Spleen (tissue), 11 donors: ENCODE measurements at regions not wholly inside any gene's neighbourhood (a gene's known extent, or its start where the extent isn't known, plus 50 kb on each side); places are given as distances from the start of the nearest gene placed in this dataset.

Experiments used
- DNase-seq: peaks from one replicate; pipeline ENCODE4 v3.0.0-alpha.2; 2020
- H3K27ac ChIP-seq, 8 donors: fragments of 200-600 bp; sonication (generic) in 7 of 8; 1 replicate in 4 of 8; 2 replicates in 4 of 8; pipeline versions ENCODE4 v1.5.0 to v1.8.0; 2016 to 2021; ENCODE audit warnings: inconsistent platforms in 4 of 8, mild to moderate bottlenecking in 4 of 8, moderate library complexity in 1 of 8
- H3K27me3 ChIP-seq, 7 donors: fragments of 200-600 bp; sonication (generic) in 6 of 7; replicated peaks in 1 of 7; 1 replicate in 4 of 7; 2 replicates in 3 of 7; pipeline versions ENCODE4 v1.5.0 to v1.8.0; 2016 to 2021; ENCODE audit warnings: inconsistent platforms in 3 of 7, mild to moderate bottlenecking in 1 of 7
- H3K36me3 ChIP-seq, 6 donors: fragments of 200-600 bp; sonication (generic) in 5 of 6; 1 replicate in 4 of 6; 2 replicates in 2 of 6; pipeline versions ENCODE4 v1.5.0 to v1.8.0; 2016 to 2021; ENCODE audit warnings: inconsistent platforms in 2 of 6
- H3K4me1 ChIP-seq, 6 donors: fragments of 200-600 bp; sonication (generic) in 5 of 6; 1 replicate in 3 of 6; 2 replicates in 3 of 6; pipeline versions ENCODE4 v1.5.0 to v1.8.0; 2016 to 2021; ENCODE audit warnings: inconsistent platforms in 3 of 6
- H3K4me3 ChIP-seq, 8 donors: fragments of 200-600 bp; sonication (generic) in 7 of 8; 1 replicate in 4 of 8; 2 replicates in 4 of 8; pipeline versions ENCODE4 v1.5.0 to v1.8.0; 2016 to 2021; ENCODE audit warnings: inconsistent platforms in 4 of 8, mild to moderate bottlenecking in 4 of 8, moderate library complexity in 2 of 8
- H3K9me3 ChIP-seq, 8 donors: fragments of 200-600 bp; sonication (generic) in 7 of 8; 1 replicate in 4 of 8; 2 replicates in 4 of 8; pipeline versions ENCODE4 v1.5.0 to v1.8.0; 2016 to 2021; ENCODE audit warnings: inconsistent platforms in 4 of 8
- CTCF ChIP-seq, 11 experiments: fragments of 200-600 bp in 7 of 11; fragments of 450-650 bp in 4 of 11; sonication (generic) in 4 of 11; IDR thresholded peaks in 8 of 11; conservative IDR thresholded peaks in 3 of 11; 1 replicate in 7 of 11; 2 replicates in 4 of 11; pipeline versions ENCODE4 v1.4.0 to v1.8.0; 2016 to 2021; ENCODE audit warnings: antibody characterized with exemption in 11 of 11, inconsistent platforms in 4 of 11, mild to moderate bottlenecking in 1 of 11
- POLR2A ChIP-seq, 3 donors: fragments of 450-650 bp; IDR thresholded peaks; one replicate each; pipeline ENCODE4 v1.5.1; 2017; ENCODE audit warnings: antibody characterized with exemption in 3 of 3, mild to moderate bottlenecking in 1 of 3
- POLR2AphosphoS5 ChIP-seq, 3 donors: sonication (generic); formaldehyde crosslinking; IDR thresholded peaks; one replicate each; pipeline ENCODE4 v1.5.1; 2017; ENCODE audit warnings: antibody characterized with exemption in 3 of 3
- WGBS, 5 donors: extraction: QIAGEN DNeasy Blood & Tissue Kit in 3 of 5; methylation state at CpG; one replicate each; pipeline versions ENCODE4 v1.1.5 to v1.1.7; 2013 to 2018; 5-methylcytosine and 5-hydroxymethylcytosine counted together
- intact Hi-C: fragments of 100-400 bp; cut with DNase I; formaldehyde crosslinking; loops from one replicate; pipeline ENCODE4 v1.15.0; 2023; ENCODE audit warnings: low total_unique reads
- donor health status: healthy with polysubstance abuse.
- donor health status: DM: no; HTN: no; CAD: no; lungs with moderate emphysema.
- donor health status: DM: no; HTN: no; CAD: no.
- donor health status: Bipolar disorder and iron deficiency.
- donor health status: healthy.
- donor health status: DM: no; HTN: no; CAD: no.
- donor health status: DM: yes; HTN: yes; CAD: no.

- WGBS, 5 donors = 59 to 92% (median 62%) methylated on average over 3 of the region's 3 CpGs
- Histone ChIP-seq H3K27ac (no peak overlapping the region), H3K4me1 (peaks cover 0 to 6% (median 0%) of the 10 kb centered on the region in 6 donors), H3K4me3 (no peak overlapping the region), H3K27me3 (no peaks in the 10 kb centered on the region), H3K36me3 (no peaks in the 10 kb centered on the region), H3K9me3 (peaks cover 0 to 10% (median 4%) of the 10 kb centered on the region in 8 donors)
- no peak for TF ChIP-seq CTCF (IDR thresholded peaks at IDR 0.05 in 8 of 11, conservative IDR thresholded peaks at IDR 0.05 in 3 of 11)
- TF ChIP-seq POLR2A (IDR thresholded peaks at IDR 0.05) = no peak
- TF ChIP-seq POLR2AphosphoS5 (IDR thresholded peaks at IDR 0.05) = no peak
- intact Hi-C loops = no loop called here
- DNase-seq = no peak
These were observed 76.2 kb upstream of the ESR1 start for GRCh38 chr6:151731313-151731712.

GRCh38 chr6:151733680-151734320, 73.7 kb upstream of the ESR1 start:
- 71 to 94% (median 81%) methylated on average over 3 of the region's 3 CpGs for WGBS, 5 donors
- Histone ChIP-seq H3K4me3 (no peak overlapping the region), H3K4me1 (peaks cover 0 to 6% (median 0%) of the 10 kb centered on the region in 6 donors), H3K27me3 (no peaks in the 10 kb centered on the region), H3K36me3 (no peaks in the 10 kb centered on the region), H3K9me3 (peaks cover 0 to 9% (median 3%) of the 10 kb centered on the region in 8 donors), H3K27ac (no peak overlapping the region)
- TF ChIP-seq POLR2AphosphoS5 (IDR thresholded peaks at IDR 0.05) = no peak
- no peak for TF ChIP-seq CTCF (IDR thresholded peaks at IDR 0.05 in 8 of 11, conservative IDR thresholded peaks at IDR 0.05 in 3 of 11)
- TF ChIP-seq POLR2A (IDR thresholded peaks at IDR 0.05) = no peak
- DNase-seq = no peak
- intact Hi-C loops = no loop called here

- 46 to 85% (median 55%) methylated on average over 3 of the region's 3 CpGs for WGBS, 5 donors
- intact Hi-C loops = no loop called here
- DNase-seq = no peak
- Histone ChIP-seq H3K27me3 (no peaks in the 10 kb centered on the region), H3K36me3 (no peaks in the 10 kb centered on the region), H3K4me3 (no peak overlapping the region), H3K9me3 (no peaks in the 10 kb centered on the region), H3K27ac (no peak overlapping the region), H3K4me1 (peaks cover 0 to 6% (median 0%) of the 10 kb centered on the region in 6 donors)
- TF ChIP-seq CTCF (IDR thresholded peaks at IDR 0.05 in 8 of 11, conservative IDR thresholded peaks at IDR 0.05 in 3 of 11) (no peak), POLR2AphosphoS5 (IDR thresholded peaks at IDR 0.05) (no peak), POLR2A (IDR thresholded peaks at IDR 0.05) (no peak)
These were observed 69.2 kb upstream of the ESR1 start for GRCh38 chr6:151738267-151738666.

GRCh38 chr6:151738960-151739359, 68.5 kb upstream of the ESR1 start:
- Histone ChIP-seq H3K9me3 (no peaks in the 10 kb centered on the region), H3K36me3 (no peaks in the 10 kb centered on the region), H3K27me3 (no peaks in the 10 kb centered on the region), H3K27ac (no peak overlapping the region), H3K4me3 (no peak overlapping the region), H3K4me1 (no peaks in the 10 kb centered on the region)
- intact Hi-C loops = no loop called here
- 70 to 86% (median 73%) methylated on average over 1 of the region's 1 CpG for WGBS, 5 donors
- DNase-seq = no peak
- no peak for TF ChIP-seq POLR2A (IDR thresholded peaks at IDR 0.05)
- no peak for TF ChIP-seq POLR2AphosphoS5 (IDR thresholded peaks at IDR 0.05)
- TF ChIP-seq CTCF (IDR thresholded peaks at IDR 0.05 in 8 of 11, conservative IDR thresholded peaks at IDR 0.05 in 3 of 11) = no peak
